ENCODE measurements at regions not wholly inside any gene's neighbourhood (a gene's known extent, or its start where the extent isn't known, plus 50 kb on each side); places are given as distances from the start of the nearest gene placed in this dataset.

- TF ChIP-seq ZNF512 (CRISPR knock-in tag; IDR thresholded peaks at IDR 0.05; ENCODE audit: borderline replicate concordance): no peak
- TF ChIP-seq ZSCAN18 (CRISPR knock-in tag; IDR thresholded peaks at IDR 0.05): no peak
- peak; percentile 48; the same call in 1 of the 2 replicates for TF ChIP-seq FOXP4 (CRISPR knock-in tag; IDR thresholded peaks at IDR 0.05)
- H3K36me3 Mint-ChIP-seq: peaks cover 9% of the 10 kb centered on the region
- CTCF ChIA-PET: no interaction called here
- peaks cover 9% of the 10 kb centered on the region for H3K27me3 Mint-ChIP-seq (ENCODE audit: low read depth)
- peaks cover 37% of the 10 kb centered on the region for H3K4me1 Mint-ChIP-seq
- POLR2A ChIA-PET: no interaction called here
- DNase-seq (ENCODE audit: low spot score) (no peak), ATAC-seq (peak; percentile 70)
- peak overlapping the region; percentile 2 for H3K4me3 Mint-ChIP-seq
- H3K9me3 Mint-ChIP-seq: peaks cover 19% of the 10 kb centered on the region
- 0 out of 2 replicates have a peak overlapping the region, but pooled peaks have one; percentile 4 for H3K27ac Mint-ChIP-seq
Measured at GRCh38 chr2:175518206-175518605, 336.7 kb upstream of the ATP5MC3 start.

GRCh38 chr2:175516555-175516954 lies 335.0 kb upstream of the ATP5MC3 start:
- no peak overlapping the region for H3K4me3 Mint-ChIP-seq
- DNase-seq (ENCODE audit: low spot score): no peak
- POLR2A ChIA-PET: no interaction called here
- peaks cover 29% of the 10 kb centered on the region for H3K9me3 Mint-ChIP-seq
- TF ChIP-seq PRRX2 (CRISPR knock-in tag; IDR thresholded peaks at IDR 0.05) (no peak), KAT7 (CRISPR knock-in tag; IDR thresholded peaks at IDR 0.05; ENCODE audit: borderline replicate concordance) (no peak)
- no peak overlapping the region for H3K27ac Mint-ChIP-seq
- CTCF ChIA-PET: no interaction called here
- peaks cover 9% of the 10 kb centered on the region for H3K36me3 Mint-ChIP-seq
- peaks cover 9% of the 10 kb centered on the region for H3K27me3 Mint-ChIP-seq (ENCODE audit: low read depth)
- no peak for ATAC-seq
- H3K4me1 Mint-ChIP-seq: peaks cover 37% of the 10 kb centered on the region

GRCh38 chr2:175500255-175500654 lies 318.7 kb upstream of the ATP5MC3 start:
- ATAC-seq (no peak), DNase-seq (ENCODE audit: low spot score) (no peak)
- Mint-ChIP-seq H3K9me3 (peaks cover 21% of the 10 kb centered on the region), H3K4me3 (no peak overlapping the region), H3K36me3 (no peaks in the 10 kb centered on the region), H3K27ac (no peak overlapping the region), H3K27me3 (ENCODE audit: low read depth) (no peaks in the 10 kb centered on the region), H3K4me1 (no peaks in the 10 kb centered on the region)
- TF ChIP-seq HMGA2 (CRISPR knock-in tag; IDR thresholded peaks at IDR 0.05) (no peak), E2F4 (CRISPR knock-in tag; IDR thresholded peaks at IDR 0.05; ENCODE audit: borderline replicate concordance, low read depth) (no peak), CTCF (IDR thresholded peaks at IDR 0.05) (no peak)
- ChIA-PET POLR2A (no interaction called here), CTCF (no interaction called here)

GRCh38 chr2:175490360-175490791 lies 308.9 kb upstream of the ATP5MC3 start:
- peaks cover 12% of the 10 kb centered on the region; the same call in 1 of the 2 replicates for H3K9me3 Mint-ChIP-seq
- ATAC-seq (no peak), DNase-seq (ENCODE audit: low spot score) (no peak)
- peaks cover 13% of the 10 kb centered on the region for H3K4me1 Mint-ChIP-seq
- no peaks in the 10 kb centered on the region for H3K36me3 Mint-ChIP-seq
- POLR2A ChIA-PET: no interaction called here
- no peaks in the 10 kb centered on the region for H3K27me3 Mint-ChIP-seq (ENCODE audit: low read depth)
- H3K27ac Mint-ChIP-seq: no peak overlapping the region
- H3K4me3 Mint-ChIP-seq: no peak overlapping the region
- CTCF ChIA-PET: no interaction called here
- TF ChIP-seq IRF2 (CRISPR knock-in tag; IDR thresholded peaks at IDR 0.05; ENCODE audit: borderline replicate concordance, low read depth) (no peak), TEAD1 (CRISPR knock-in tag; IDR thresholded peaks at IDR 0.05) (no peak), CDX4 (CRISPR knock-in tag; IDR thresholded peaks at IDR 0.05; ENCODE audit: borderline replicate concordance) (no peak), HMGXB4 (CRISPR knock-in tag; IDR thresholded peaks at IDR 0.05) (no peak), PRRX2 (CRISPR knock-in tag; IDR thresholded peaks at IDR 0.05) (no peak), NR1H2 (CRISPR knock-in tag; IDR thresholded peaks at IDR 0.05) (no peak), NFATC4 (CRISPR knock-in tag; IDR thresholded peaks at IDR 0.05) (no peak)
